ENCODE measurements at regions not wholly inside any gene's neighbourhood (a gene's known extent, or its start where the extent isn't known, plus 50 kb on each side); places are given as distances from the start of the nearest gene placed in this dataset.

GRCh38 chr3:168989396-168989795, 674.1 kb downstream of the MECOM start:
- TF ChIP-seq CTCF (conservative IDR thresholded peaks at IDR 0.05) (no peak), EZH2 (IDR thresholded peaks at IDR 0.05; ENCODE audit: low read depth) (no peak)

Data from PC-9 (cell line).